B cell (primary cell): ENCODE measurements at regions not wholly inside any gene's neighbourhood (a gene's known extent, or its start where the extent isn't known, plus 50 kb on each side); places are given as distances from the start of the nearest gene placed in this dataset.

Source experiments
- EZH2 ChIP-seq: IDR thresholded peaks from 2 replicates; pipeline ENCODE4 v1.6.1; 2012; ENCODE audit warnings: borderline replicate concordance, low read depth, mild to moderate bottlenecking, moderate library complexity, low read length; ENCODE audit not compliant: insufficient read depth, poor library complexity, severe bottlenecking
- TF ChIP-seq, protein P1 (sequence below): fragments of 200-600 bp; IDR thresholded peaks from one replicate; pipeline ENCODE4 v1.8.0; 2022; ENCODE audit warnings: antibody characterized with exemption, mild to moderate bottlenecking

GRCh38 chr6:167669553-167669849 is 157.2 kb upstream of the AFDN start:
- no peak for TF ChIP-seq EZH2
- TF ChIP-seq, protein P1, sequence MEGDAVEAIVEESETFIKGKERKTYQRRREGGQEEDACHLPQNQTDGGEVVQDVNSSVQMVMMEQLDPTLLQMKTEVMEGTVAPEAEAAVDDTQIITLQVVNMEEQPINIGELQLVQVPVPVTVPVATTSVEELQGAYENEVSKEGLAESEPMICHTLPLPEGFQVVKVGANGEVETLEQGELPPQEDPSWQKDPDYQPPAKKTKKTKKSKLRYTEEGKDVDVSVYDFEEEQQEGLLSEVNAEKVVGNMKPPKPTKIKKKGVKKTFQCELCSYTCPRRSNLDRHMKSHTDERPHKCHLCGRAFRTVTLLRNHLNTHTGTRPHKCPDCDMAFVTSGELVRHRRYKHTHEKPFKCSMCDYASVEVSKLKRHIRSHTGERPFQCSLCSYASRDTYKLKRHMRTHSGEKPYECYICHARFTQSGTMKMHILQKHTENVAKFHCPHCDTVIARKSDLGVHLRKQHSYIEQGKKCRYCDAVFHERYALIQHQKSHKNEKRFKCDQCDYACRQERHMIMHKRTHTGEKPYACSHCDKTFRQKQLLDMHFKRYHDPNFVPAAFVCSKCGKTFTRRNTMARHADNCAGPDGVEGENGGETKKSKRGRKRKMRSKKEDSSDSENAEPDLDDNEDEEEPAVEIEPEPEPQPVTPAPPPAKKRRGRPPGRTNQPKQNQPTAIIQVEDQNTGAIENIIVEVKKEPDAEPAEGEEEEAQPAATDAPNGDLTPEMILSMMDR, result no peak
